Astrocyte (in vitro differentiated cells and primary cell): ENCODE measurements at regions not wholly inside any gene's neighbourhood (a gene's known extent, or its start where the extent isn't known, plus 50 kb on each side); places are given as distances from the start of the nearest gene placed in this dataset.

Experiments used
- DNase-seq: peaks from one replicate; pipeline ENCODE4 v3.0.0-alpha.2; 2010; ENCODE audit warnings: low read depth
- FAIRE-seq: peaks from 2 replicates; lab custom pipeline; 2011; peaks lifted over from hg19 to GRCh38; lab: Jason Lieb, UNC
- H2AFZ ChIP-seq: 2 replicates; pipeline ENCODE4 v1.6.0; 2012; ENCODE audit warnings: low read depth, low read length, inconsistent platforms
- H3K27ac ChIP-seq: 2 replicates; pipeline ENCODE4 v1.5.1; 2011; ENCODE audit warnings: low read depth, low read length, inconsistent platforms
- H3K27me3 ChIP-seq: 2 replicates; pipeline ENCODE4 v1.6.0; 2011; ENCODE audit warnings: low read length, inconsistent platforms; ENCODE audit not compliant: insufficient read depth
- H3K36me3 ChIP-seq: 2 replicates; pipeline ENCODE4 v1.5.1; 2011; ENCODE audit warnings: low read length, inconsistent platforms; ENCODE audit not compliant: insufficient read depth
- H3K4me1 ChIP-seq: 2 replicates; pipeline ENCODE4 v1.5.1; 2011; ENCODE audit warnings: low read length, inconsistent platforms; ENCODE audit not compliant: insufficient read depth
- H3K4me2 ChIP-seq: 2 replicates; pipeline ENCODE4 v1.6.0; 2012; ENCODE audit warnings: low read length, inconsistent platforms
- H3K4me3 ChIP-seq: 2 replicates; pipeline ENCODE4 v1.5.1; 2011; ENCODE audit warnings: low read depth, mild to moderate bottlenecking, low read length, inconsistent platforms; ENCODE audit not compliant: insufficient read depth
- H3K79me2 ChIP-seq: 2 replicates; pipeline ENCODE4 v1.6.0; 2012; ENCODE audit warnings: mild to moderate bottlenecking, low read length, inconsistent platforms; ENCODE audit not compliant: insufficient read depth
- H3K9ac ChIP-seq: 2 replicates; pipeline ENCODE4 v1.6.0; 2012; ENCODE audit warnings: mild to moderate bottlenecking, low read length, inconsistent platforms
- H3K9me3 ChIP-seq: 2 replicates; pipeline ENCODE4 v1.5.1; 2012; ENCODE audit warnings: low read depth, mild to moderate bottlenecking, low read length, inconsistent platforms; ENCODE audit not compliant: insufficient read depth
- H4K20me1 ChIP-seq: 2 replicates; pipeline ENCODE4 v1.6.0; 2012; ENCODE audit warnings: low read length, inconsistent platforms; ENCODE audit not compliant: insufficient read depth
- H3K27ac Mint-ChIP-seq: one replicate; pipeline ENCODE4 v1.8.0; 2021; ENCODE audit warnings: mild to moderate bottlenecking, mixed read lengths; ENCODE audit not compliant: unreplicated experiment
- H3K27me3 Mint-ChIP-seq: one replicate; pipeline ENCODE4 v1.8.0; 2021; ENCODE audit warnings: low read depth, mixed read lengths; ENCODE audit not compliant: unreplicated experiment
- H3K36me3 Mint-ChIP-seq: one replicate; pipeline ENCODE4 v1.8.0; 2021; ENCODE audit warnings: low read depth, mixed read lengths; ENCODE audit not compliant: unreplicated experiment
- H3K4me1 Mint-ChIP-seq: one replicate; pipeline ENCODE4 v1.8.0; 2021; ENCODE audit warnings: low read depth, mixed read lengths; ENCODE audit not compliant: unreplicated experiment
- H3K4me3 Mint-ChIP-seq: one replicate; pipeline ENCODE4 v1.8.0; 2021; ENCODE audit warnings: mild to moderate bottlenecking, moderate library complexity, mixed read lengths; ENCODE audit not compliant: unreplicated experiment
- H3K9me3 Mint-ChIP-seq: one replicate; pipeline ENCODE4 v1.8.0; 2021; ENCODE audit warnings: mild to moderate bottlenecking, mixed read lengths; ENCODE audit not compliant: unreplicated experiment
- EZH2 ChIP-seq: IDR thresholded peaks from 2 replicates; pipeline ENCODE4 v1.6.1; 2012; ENCODE audit warnings: mild to moderate bottlenecking, low read length, inconsistent platforms; ENCODE audit not compliant: insufficient read depth
- TF ChIP-seq, protein P1 (sequence below): IDR thresholded peaks from 2 replicates; pipeline ENCODE4 v1.5.1; 2011; ENCODE audit warnings: low read depth, mild to moderate bottlenecking, inconsistent platforms, low read length, moderate library complexity; ENCODE audit not compliant: insufficient read depth

DNA sequence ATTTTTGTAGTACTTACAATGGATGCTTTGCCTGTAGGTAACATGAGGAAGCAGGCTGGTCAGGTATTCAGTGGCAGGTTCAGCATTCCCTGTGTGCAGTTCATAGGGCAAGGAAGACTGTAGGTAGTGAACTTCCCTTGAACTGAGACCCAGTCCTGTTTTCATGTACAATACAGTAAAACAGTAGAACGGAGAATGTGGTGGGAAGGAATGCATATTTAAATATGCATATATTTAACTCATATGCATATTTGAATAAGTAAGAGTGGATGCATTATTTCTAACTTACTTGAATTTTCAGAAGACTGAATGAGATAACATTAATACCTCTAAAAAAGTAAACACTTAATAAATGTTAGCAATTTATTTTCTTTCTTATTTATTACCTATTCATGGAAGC is 147.6 kb upstream of the FLRT2 start:
- Mint-ChIP-seq H3K36me3 (no peaks in the 10 kb centered on the region), H3K27me3 (no peaks in the 10 kb centered on the region)
- H3K9ac ChIP-seq: no peak overlapping the region

DNA sequence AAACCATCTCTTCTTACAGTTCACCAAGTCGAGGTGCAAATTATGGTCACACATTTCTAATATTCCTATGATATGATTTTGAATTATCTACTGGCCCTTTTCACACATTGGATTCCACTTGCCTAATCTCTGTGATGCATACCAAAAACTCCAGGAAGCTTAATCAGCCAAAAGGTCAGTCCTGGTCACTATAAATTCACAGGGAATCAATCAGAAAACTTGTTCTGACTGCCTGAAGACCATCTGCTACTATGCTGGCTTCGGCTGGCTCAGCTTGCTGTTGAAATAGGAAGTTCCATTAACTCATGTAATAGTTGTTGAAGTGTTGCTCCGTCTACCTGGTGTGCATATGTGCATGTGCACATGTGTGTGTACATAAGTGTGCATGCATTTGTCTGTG is 142.8 kb upstream of the FLRT2 start:
- FAIRE-seq (no peak), DNase-seq (no peak)
- Histone ChIP-seq H3K9ac (no peak overlapping the region), H3K9me3 (no peaks in the 10 kb centered on the region), H3K36me3 (no peaks in the 10 kb centered on the region), H4K20me1 (no peaks in the 10 kb centered on the region), H3K79me2 (no peaks in the 10 kb centered on the region), H3K4me2 (no peak overlapping the region), H3K4me3 (no peak overlapping the region), H2AFZ (no peak overlapping the region), H3K27ac (no peak overlapping the region), H3K27me3 (no peaks in the 10 kb centered on the region), H3K4me1 (no peaks in the 10 kb centered on the region)
- TF ChIP-seq, protein P1, sequence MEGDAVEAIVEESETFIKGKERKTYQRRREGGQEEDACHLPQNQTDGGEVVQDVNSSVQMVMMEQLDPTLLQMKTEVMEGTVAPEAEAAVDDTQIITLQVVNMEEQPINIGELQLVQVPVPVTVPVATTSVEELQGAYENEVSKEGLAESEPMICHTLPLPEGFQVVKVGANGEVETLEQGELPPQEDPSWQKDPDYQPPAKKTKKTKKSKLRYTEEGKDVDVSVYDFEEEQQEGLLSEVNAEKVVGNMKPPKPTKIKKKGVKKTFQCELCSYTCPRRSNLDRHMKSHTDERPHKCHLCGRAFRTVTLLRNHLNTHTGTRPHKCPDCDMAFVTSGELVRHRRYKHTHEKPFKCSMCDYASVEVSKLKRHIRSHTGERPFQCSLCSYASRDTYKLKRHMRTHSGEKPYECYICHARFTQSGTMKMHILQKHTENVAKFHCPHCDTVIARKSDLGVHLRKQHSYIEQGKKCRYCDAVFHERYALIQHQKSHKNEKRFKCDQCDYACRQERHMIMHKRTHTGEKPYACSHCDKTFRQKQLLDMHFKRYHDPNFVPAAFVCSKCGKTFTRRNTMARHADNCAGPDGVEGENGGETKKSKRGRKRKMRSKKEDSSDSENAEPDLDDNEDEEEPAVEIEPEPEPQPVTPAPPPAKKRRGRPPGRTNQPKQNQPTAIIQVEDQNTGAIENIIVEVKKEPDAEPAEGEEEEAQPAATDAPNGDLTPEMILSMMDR: no peak
- TF ChIP-seq EZH2: no peak
- no peak overlapping the region for H3K4me3 Mint-ChIP-seq
- no peak overlapping the region for H3K27ac Mint-ChIP-seq
- H3K27me3 Mint-ChIP-seq: no peaks in the 10 kb centered on the region
- H3K36me3 Mint-ChIP-seq: no peaks in the 10 kb centered on the region
- no peaks in the 10 kb centered on the region for H3K9me3 Mint-ChIP-seq
- H3K4me1 Mint-ChIP-seq: peaks cover 7% of the 10 kb centered on the region

More for the DNA sequence above, 147.6 kb upstream of the FLRT2 start:
- peaks cover 7% of the 10 kb centered on the region for H3K4me1 Mint-ChIP-seq
- H3K27ac Mint-ChIP-seq: no peak overlapping the region
- no peaks in the 10 kb centered on the region for H4K20me1 ChIP-seq
- no peaks in the 10 kb centered on the region for H3K9me3 Mint-ChIP-seq
- H3K4me3 Mint-ChIP-seq: no peak overlapping the region
- no peak for FAIRE-seq
- H3K79me2 ChIP-seq: no peaks in the 10 kb centered on the region
- no peak overlapping the region for H3K4me3 ChIP-seq
- no peak for DNase-seq
- no peak overlapping the region for H2AFZ ChIP-seq
- no peaks in the 10 kb centered on the region for H3K27me3 ChIP-seq
- H3K9me3 ChIP-seq: no peaks in the 10 kb centered on the region
- no peak overlapping the region for H3K4me2 ChIP-seq
- H3K36me3 ChIP-seq: no peaks in the 10 kb centered on the region
- TF ChIP-seq, protein P1: no peak
- no peak for TF ChIP-seq EZH2
- H3K27ac ChIP-seq: no peak overlapping the region
- no peaks in the 10 kb centered on the region for H3K4me1 ChIP-seq

DNA sequence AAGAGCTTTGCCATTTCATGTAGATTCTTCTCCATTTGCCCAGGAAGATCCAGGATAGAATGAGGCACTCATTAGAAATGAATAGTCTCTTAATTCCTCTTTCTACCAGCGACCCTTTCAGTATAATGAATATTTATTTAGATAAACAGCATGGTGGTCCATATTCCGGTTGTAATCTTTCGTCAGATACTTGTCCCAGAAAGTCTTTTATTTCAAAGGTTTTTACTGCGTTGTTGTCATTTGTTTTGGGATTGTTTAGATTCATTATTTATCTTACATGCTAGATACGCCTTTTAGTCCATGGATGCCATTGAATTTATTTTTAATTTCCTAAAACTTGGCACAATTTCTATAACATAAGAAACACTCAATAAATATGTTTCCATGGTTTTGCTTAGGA is 139.7 kb upstream of the FLRT2 start:
- no peak for TF ChIP-seq EZH2
- TF ChIP-seq, protein P1: no peak
- Mint-ChIP-seq H3K4me3 (no peak overlapping the region), H3K4me1 (peaks cover 7% of the 10 kb centered on the region), H3K27me3 (no peaks in the 10 kb centered on the region), H3K27ac (no peak overlapping the region), H3K9me3 (no peaks in the 10 kb centered on the region), H3K36me3 (no peaks in the 10 kb centered on the region)
- H4K20me1 ChIP-seq: no peaks in the 10 kb centered on the region
- H3K36me3 ChIP-seq: no peaks in the 10 kb centered on the region
- FAIRE-seq (no peak), DNase-seq (no peak)
- no peaks in the 10 kb centered on the region for H3K27me3 ChIP-seq
- no peak overlapping the region for H3K9ac ChIP-seq
- no peak overlapping the region for H3K27ac ChIP-seq
- no peaks in the 10 kb centered on the region for H3K9me3 ChIP-seq
- no peak overlapping the region for H2AFZ ChIP-seq
- no peak overlapping the region for H3K4me2 ChIP-seq
- H3K4me1 ChIP-seq: no peaks in the 10 kb centered on the region
- no peaks in the 10 kb centered on the region for H3K79me2 ChIP-seq
- no peak overlapping the region for H3K4me3 ChIP-seq
